Stimulated activated CD4-positive, alpha-beta T cell treated with anti-CD3 and anti-CD28 coated beads, Interleukin-15, amount 100 ng/mL, for 24 hours (primary cell): ENCODE measurements at regions not wholly inside any gene's neighbourhood (a gene's known extent, or its start where the extent isn't known, plus 50 kb on each side); places are given as distances from the start of the nearest gene placed in this dataset.
"Not testable (repeated sequence)": the region's sequence is repeated elsewhere in the genome, so short reads cannot be mapped to it uniquely, and the experiment has no call there.

Experiments
- DNase-seq: peaks from one replicate; pipeline ENCODE4 v3.0.0-alpha.2; 2020

DNA sequence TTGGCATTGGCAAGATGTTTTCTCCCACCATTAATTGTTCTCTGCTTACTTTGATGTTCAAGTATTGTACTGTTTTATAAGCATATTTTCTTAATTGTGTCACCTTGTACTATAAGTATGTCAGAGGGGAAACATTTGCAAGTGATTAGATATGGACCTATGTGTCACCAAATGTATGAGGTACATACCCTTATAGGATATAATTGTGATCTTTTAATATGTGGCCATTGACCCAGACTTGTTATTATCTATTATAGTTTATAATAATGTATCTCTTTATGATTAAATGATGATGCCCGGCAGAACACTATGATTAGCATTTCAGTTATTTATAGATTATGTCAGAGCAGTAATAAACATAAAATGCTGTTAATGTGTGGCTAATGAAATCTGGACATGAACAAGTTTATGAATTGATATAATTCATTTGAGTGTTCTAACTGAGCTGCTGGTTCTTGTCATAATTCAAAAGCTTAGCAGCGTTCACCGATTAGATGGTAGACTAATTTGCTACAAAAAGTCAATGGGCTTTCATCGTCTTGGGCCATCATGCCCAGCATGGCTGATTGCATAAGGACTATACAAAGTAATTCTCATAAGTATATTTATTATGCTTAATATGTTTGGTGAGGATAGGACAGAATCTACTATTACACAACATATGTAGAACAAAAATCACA, 480.9 kb upstream of the FANCL start:
- no peak for DNase-seq

GRCh38 chr2:58720770-58721697, 479.9 kb upstream of the FANCL start:
- no peak for DNase-seq

DNA sequence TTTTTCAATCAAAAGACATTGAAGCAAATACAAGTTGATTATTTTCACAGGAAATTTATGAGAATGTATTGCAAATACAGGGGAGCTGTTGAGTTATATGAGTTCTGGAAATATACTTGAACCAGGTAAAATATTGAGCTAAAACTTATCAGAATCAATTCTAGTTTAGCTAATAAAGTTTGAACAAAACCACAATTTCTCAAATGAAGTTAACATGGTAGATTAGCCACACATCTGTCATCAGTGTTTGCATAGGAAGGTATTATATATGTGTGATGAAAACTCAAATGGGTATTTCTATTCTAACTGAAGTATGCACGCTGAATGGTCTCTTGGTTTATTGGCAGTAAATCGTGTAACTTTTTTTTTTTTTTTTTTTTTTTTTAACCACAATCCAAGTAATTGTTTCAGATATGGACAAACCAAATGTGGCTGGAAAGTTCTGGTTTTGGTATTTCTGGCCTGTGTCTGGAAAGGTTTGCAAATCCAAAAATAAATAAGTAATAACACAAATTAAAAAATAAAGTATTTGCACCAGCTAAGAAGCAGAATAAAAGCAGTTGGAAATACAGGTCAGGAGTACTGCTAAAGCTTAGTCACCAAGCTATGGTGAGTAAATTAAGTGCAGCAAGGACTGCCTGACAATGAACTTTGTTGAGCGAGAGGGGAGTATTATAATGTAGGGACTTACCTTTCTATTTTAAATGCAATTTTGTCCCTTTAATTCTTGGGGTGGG, 479.1 kb upstream of the FANCL start:
- no peak for DNase-seq

GRCh38 chr2:58715344-58715743, 474.2 kb upstream of the FANCL start:
- no peak for DNase-seq

- DNase-seq, result no peak
Measured at GRCh38 chr2:58714238-58714637, 473.1 kb upstream of the FANCL start.

DNA sequence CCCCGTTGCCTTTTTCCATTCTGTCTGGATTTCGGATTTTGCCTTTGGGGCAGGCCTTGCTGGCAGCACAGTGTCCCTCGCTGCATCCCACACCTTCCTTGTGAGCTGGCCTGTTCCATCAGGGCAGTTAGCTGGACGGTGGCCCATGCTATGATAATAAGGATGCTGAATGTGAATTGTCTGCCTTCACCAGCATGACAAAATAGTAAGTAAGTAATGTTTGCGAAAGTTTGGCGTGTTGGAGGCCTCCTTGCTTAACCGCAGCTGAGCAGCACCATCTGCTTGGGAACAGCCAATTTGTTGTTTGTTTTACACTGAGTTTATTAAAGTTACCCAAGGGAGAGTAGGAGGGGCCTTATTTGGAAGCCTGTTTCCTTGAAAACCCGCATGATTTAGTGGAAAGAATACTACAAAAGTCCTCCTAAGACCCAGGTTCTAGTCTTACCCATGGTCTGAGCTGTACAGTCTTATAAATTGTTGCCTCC, 469.7 kb upstream of the FANCL start:
- DNase-seq, result no peak

DNA sequence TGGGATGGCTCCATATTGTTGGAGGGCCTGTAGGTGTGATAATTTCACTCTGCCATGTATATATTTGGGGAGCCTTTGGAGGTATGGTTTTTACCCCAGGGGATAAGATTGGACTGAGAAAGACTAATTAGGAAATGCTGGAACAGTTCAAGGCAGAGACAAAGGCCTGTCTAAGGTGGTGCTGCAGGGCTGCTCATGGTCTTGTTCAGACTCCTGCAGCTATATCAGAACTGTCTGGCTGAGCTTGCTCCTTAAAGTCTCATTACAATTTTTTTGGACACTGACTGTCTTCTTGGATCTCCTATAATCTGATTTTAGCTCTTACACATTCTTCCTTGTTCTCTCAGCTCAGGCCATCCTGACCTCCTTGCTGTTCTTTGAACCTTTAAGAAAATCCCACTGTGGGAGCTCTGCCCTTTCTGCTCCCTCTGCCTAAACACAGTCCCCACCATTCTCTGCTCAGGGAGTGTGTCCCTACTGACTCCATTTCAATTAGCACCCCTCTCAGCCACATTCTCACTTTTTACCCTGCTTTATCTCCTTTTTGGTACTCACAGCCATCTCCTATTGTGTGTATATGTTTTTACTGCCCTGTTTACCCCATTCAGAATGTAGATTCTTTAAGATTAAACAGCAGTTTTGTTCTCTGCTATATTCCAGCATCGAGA, 468.7 kb upstream of the FANCL start:
- DNase-seq, result no peak

DNA sequence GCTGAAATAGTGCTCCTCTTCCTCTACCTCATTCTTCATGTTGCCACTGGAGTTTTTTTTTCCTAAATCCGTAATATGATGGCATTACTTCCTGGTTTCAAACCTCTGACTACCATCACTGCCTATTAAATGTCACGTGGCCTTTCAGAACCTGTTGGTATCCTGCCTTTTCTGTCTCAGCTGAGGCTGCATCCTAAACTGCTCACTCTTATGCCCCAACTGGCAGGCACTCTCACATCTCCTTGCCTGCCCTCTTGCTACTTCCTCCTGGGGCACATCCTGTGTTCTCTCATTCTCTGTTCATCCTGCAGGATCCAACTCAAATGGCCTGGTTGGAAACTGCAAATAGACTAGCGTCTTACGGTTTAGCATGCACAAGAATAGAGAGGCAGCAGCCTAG, 468.1 kb upstream of the FANCL start:
- no peak for DNase-seq

- no peak for DNase-seq
Measured at GRCh38 chr2:58708565-58708964, 467.4 kb upstream of the FANCL start.

DNA sequence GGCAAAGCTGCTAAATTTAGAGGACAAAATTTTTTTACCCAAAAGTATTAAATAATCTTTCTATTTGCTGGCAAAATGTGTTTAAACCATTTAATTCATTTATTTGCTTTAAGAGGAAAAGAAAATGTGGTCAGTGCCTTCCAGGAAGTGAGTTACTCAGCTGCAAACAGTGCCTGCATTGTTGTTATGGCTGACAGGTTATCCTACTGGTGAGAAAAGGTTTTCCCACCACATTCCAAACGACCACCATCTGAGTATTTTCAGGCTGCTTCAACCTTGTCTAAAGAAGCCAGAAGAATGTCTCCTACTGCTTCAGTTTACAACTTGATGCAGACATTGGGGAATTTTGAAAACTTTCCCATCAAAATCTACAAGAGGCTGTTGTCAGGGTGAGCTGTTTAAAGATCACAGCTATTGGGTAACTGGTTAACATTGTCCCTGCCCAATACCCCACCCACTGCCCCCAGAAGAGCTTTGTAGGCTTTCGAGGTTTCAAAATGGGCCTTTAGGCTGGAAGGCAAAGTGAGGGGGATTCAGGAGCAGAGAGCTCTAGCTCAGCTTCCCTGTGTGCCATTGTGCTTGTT, 461.3 kb upstream of the FANCL start:
- no peak for DNase-seq

DNA sequence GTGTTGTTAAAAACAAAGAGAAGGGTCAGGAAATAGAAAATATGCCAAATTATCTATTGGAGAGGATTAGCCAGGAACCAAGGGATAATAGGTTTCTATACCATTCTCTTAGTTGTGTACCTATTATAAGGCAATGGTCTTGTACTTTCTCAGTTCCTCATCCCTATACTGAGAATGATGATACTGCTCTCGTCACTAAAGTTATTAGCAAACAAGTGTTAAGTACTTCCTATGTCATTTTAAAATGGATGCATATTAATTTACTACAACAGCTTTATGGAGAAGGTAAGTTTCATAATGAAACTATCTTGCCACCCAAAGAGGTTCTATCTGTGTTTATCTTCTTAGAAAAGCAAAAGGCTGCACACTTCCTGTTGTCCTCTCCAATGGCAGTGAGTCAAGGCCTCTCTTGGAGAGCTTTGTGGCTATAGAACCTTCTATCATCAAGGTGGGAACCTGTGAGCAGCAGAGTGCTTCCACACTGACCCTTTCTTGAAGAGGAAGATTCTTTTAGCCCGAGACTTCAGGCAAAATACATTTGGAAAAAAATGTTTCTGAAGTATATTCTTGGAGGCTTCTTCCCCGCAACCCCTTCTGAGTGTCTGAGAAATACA, 460.7 kb upstream of the FANCL start:
- no peak for DNase-seq

DNA sequence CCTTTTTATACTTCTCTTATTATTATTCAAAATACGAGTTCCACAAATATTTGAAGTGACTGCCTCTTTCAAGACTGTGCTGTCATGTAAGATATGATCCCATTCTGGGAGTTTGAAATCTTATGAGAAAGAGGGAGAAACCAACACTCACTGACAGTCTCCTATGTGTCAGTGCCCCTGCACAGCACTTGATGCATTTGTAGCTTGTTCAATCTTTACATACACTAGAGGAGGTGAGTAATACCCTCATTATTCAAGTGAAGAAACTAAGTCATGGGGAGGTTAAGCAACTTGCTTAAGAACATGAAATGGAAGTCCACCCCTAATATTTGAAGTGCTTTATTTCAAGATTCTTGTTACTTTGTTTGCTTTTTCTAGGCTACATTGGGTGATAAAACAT, 459.5 kb upstream of the FANCL start:
- no peak for DNase-seq

DNA sequence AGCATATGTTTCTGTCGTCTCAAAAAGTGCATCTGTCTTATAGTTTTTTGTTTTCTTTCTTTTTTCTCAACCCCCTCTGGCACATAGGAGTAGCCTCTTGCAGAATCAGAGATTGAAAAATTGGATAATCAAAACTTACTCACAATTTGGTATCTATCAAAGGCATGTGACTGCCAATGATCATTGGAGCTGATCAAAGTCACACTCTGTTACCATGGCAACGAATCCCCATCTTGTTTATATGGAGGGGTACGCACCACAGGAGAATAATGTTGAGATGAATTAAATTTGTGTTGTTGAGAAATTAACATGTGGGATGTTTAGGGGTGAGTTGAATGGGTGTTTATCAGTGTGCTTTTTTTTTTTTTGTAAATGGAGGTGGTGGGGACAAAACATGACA, 458.3 kb upstream of the FANCL start:
- no peak for DNase-seq

GRCh38 chr2:58698620-58699019, 457.5 kb upstream of the FANCL start:
- DNase-seq, result no peak

DNA sequence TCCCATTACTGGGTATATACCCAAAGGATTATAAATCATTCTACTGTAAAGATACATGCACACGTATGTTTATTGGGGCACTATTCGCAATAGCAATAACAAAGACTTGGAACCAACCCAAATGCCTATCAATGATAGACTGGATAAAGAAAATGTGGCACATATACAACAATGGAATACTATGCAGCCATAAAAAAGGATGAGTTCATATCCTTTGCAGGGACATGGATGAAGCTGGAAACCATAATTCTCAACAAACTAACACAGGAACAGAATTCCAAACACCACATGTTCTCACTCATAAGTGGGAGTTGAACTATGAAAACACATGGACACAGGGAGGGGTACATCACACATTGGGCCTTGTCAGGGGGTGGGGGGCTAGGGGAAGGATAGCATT, 453.0 kb upstream of the FANCL start:
- not testable (repeated sequence) for DNase-seq

DNA sequence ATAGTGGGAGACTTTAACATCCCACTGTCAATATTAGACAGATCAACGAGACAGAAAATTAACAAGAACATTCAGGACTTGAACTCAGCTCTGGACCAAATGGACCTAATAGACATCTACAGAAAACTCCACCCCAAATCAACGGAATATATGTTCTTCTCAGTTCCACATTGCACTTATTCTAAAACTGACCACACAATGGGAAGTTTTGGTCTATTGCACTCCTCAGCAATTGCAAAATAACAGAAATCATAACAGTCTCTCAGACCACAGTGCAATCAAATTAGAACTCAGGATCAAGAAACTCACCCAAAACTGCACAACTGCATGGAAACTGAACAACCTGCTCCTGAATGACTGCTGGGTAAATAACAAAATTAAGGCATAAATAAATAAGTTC, 449.9 kb upstream of the FANCL start:
- not testable (repeated sequence) for DNase-seq

DNA sequence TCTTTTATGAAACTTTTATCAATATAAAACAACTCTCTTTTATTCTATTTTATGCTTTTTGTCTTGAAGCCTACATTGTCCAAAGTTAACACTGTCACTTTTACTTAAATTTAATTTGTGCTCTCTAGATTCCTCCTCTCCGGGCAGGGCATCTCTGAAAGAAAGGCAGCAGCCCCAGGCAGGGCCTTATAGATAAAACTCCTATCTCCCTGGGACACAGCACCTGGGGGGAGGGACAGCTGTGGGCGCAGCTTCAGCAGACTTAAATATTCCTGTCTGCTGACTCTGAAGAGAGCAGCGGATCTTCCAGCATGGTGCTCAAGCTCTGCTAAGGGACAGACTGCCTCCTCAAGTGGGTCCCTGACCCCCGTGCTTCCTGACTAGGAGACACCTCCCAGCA, 447.7 kb upstream of the FANCL start:
- no peak for DNase-seq

DNA sequence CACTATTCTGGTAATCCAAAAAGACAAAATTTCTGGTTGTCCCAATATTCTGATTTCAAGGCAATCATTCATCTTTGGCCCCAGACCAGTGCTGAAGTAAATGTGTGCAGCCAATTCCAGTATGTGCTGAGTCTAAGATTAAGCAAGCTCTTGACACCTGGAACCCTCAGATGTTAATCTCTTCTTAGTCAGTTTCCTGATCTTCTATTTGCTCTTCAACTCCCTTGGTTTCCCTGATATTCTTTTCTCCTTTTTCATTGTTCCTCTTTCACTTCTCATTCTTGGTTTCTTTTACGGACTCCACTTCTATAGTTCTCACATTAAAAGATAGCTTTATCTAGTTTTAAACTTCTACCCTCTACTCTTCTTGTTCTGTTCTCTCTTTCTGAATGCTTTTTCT, 445.7 kb upstream of the FANCL start:
- no peak for DNase-seq

DNA sequence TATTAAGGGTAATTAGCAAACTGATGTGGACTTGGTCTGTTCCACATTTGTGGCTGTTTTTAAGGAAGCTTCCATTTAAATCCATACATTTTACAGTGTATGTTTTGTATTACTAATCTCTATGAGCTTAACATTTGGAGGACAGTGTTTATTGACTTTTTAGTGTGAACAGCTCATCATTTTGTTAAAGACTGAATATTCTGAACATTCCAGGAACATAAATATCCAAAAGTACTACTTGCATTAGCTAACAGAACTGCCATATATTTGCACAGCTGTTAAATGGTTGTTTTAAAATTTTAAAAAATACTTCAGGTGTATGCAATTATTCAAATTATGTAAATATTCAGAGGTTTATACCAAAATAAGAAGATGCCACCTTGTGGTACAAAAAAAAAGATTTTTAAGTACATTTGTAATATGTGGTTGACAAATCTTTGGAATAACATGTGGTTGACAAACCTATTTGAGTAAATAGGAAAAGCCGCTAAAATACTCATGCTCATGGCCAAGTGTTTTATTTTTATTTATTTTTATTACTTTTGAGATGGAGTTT, 439.7 kb upstream of the FANCL start:
- no peak for DNase-seq

DNA sequence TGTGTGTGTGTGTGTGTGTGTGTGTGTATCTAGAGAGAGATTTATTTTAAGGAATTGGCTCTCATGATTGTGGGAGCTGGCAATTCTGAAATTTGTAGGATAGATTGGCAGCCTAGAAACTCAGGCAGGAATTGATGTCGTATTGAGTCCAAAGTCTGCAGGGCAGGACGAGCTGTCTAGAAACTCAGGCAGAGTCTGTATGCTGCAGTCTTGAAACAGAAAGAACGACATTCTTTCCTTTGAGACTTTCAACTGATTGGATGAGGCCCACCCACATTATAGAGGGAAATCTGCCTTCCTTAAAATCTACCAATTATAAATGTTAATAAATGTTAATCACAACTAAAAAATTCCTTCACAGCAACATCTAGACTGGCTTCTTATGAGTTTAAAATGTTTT, 436.6 kb upstream of the FANCL start:
- no peak for DNase-seq

- no peak for DNase-seq
Measured at GRCh38 chr2:58671675-58672074, 430.6 kb upstream of the FANCL start.

GRCh38 chr2:58669998-58670397, 428.9 kb upstream of the FANCL start:
- no peak for DNase-seq
